Type B pancreatic cell (in vitro differentiated cells): ENCODE measurements at regions not wholly inside any gene's neighbourhood (a gene's known extent, or its start where the extent isn't known, plus 50 kb on each side); places are given as distances from the start of the nearest gene placed in this dataset.

Source experiments
- DNase-seq: peaks from one replicate; pipeline ENCODE4 v3.0.0; 2021; ENCODE audit warnings: mixed read lengths; ENCODE audit not compliant: unreplicated experiment; ENCODE audit errors: extremely low spot score
- H3K27ac Mint-ChIP-seq: 2 replicates; pipeline ENCODE4 v1.8.0; 2021; ENCODE audit warnings: mild to moderate bottlenecking, mixed read lengths
- H3K27me3 Mint-ChIP-seq: 2 replicates; pipeline ENCODE4 v1.8.0; 2021; ENCODE audit warnings: mixed read lengths
- H3K36me3 Mint-ChIP-seq: 2 replicates; pipeline ENCODE4 v1.8.0; 2021; ENCODE audit warnings: mixed read lengths
- H3K4me1 Mint-ChIP-seq: one replicate; pipeline ENCODE4 v1.8.0; 2021; ENCODE audit warnings: mixed read lengths; ENCODE audit not compliant: unreplicated experiment
- H3K4me3 Mint-ChIP-seq: 2 replicates; pipeline ENCODE4 v1.8.0; 2021; ENCODE audit warnings: mild to moderate bottlenecking, mixed read lengths
- H3K9me3 Mint-ChIP-seq: 2 replicates; pipeline ENCODE4 v1.8.0; 2021; ENCODE audit warnings: mixed read lengths
- TF ChIP-seq, protein P1 (sequence below): fragments of 200-600 bp; sonication (generic); conservative IDR thresholded peaks from 2 replicates; pipeline ENCODE4 v1.5.0; 2021; ENCODE audit warnings: antibody characterized with exemption, mild to moderate bottlenecking

DNA sequence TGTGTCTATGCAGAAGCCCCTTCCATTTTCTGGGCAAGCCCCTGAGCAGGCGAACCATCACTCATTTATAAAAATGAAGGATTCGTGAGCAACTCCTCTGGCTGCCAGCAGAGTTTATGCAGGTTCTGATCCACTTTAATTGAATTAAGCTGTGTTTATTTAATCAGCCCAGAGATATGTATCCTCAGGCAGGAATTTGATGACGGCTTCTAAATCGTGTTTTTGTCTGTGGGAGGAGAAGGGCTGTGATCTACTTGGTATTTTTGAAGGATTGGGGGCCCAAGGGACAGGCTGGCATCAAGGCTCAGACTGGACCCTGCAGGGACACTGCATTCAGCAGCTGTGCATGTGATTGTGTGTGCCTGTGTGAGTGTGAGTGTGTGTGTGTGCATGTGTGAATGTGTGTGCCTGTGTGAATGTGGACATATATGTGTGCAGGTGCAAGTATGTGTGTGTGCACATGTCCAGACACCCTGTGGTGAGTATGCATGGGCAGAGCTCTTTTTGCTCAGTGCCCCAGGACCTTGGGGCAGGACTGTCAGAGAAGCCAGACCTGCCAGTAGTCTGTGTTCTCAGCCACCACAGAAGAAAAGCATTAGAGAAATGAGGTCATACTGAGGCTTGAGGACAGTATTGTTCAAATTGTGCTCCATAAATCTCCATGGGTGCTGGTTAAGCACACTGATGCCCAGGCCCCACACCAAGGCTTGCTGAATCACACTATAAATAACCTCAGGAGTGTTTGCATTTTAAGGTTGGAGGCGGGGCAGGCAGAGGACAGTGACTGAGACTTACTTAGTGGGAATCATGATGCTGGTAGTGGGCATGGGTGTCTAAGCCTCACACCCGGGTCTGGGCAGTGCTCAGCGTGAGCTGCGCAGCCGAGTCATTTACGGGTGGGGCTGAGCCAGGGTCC is 164.0 kb downstream of the CARTPT start:
- peak overlapping the region; percentile 34 for H3K27ac Mint-ChIP-seq
- H3K4me1 Mint-ChIP-seq, result peaks cover 18% of the 10 kb centered on the region
- H3K9me3 Mint-ChIP-seq, result no peaks in the 10 kb centered on the region
- no peak overlapping the region for H3K4me3 Mint-ChIP-seq
- H3K27me3 Mint-ChIP-seq, result peaks cover 9% of the 10 kb centered on the region
- TF ChIP-seq, protein P1, sequence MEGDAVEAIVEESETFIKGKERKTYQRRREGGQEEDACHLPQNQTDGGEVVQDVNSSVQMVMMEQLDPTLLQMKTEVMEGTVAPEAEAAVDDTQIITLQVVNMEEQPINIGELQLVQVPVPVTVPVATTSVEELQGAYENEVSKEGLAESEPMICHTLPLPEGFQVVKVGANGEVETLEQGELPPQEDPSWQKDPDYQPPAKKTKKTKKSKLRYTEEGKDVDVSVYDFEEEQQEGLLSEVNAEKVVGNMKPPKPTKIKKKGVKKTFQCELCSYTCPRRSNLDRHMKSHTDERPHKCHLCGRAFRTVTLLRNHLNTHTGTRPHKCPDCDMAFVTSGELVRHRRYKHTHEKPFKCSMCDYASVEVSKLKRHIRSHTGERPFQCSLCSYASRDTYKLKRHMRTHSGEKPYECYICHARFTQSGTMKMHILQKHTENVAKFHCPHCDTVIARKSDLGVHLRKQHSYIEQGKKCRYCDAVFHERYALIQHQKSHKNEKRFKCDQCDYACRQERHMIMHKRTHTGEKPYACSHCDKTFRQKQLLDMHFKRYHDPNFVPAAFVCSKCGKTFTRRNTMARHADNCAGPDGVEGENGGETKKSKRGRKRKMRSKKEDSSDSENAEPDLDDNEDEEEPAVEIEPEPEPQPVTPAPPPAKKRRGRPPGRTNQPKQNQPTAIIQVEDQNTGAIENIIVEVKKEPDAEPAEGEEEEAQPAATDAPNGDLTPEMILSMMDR, result no peak
- DNase-seq, result no peak
- no peaks in the 10 kb centered on the region for H3K36me3 Mint-ChIP-seq

DNA sequence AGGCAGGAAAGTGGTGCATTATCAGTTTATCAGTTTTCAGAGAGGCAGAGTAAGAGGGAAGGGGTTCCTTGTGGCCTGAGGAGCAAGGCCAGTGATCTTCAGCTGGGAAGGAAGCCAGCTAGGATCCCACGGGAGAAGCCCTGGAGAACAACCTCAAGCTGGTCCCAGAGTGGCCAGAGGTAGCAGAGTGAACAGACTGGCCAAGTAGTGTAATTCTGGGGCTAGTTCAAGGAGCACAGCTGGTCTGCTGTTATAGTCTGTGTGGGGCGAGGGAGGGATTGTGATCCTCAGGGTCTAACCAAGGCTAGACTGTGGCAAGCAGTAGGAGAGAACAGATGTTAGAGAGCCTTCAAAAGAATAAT is 164.6 kb downstream of the CARTPT start:
- TF ChIP-seq, protein P1, result no peak
- Mint-ChIP-seq H3K9me3 (no peaks in the 10 kb centered on the region), H3K36me3 (no peaks in the 10 kb centered on the region), H3K27me3 (peaks cover 9% of the 10 kb centered on the region), H3K4me3 (no peak overlapping the region), H3K4me1 (peaks cover 18% of the 10 kb centered on the region), H3K27ac (no peak overlapping the region)
- no peak for DNase-seq

GRCh38 chr5:71884926-71885325 is 165.9 kb downstream of the CARTPT start:
- no peak for DNase-seq
- Mint-ChIP-seq H3K9me3 (no peaks in the 10 kb centered on the region), H3K27me3 (peaks cover 9% of the 10 kb centered on the region), H3K27ac (no peak overlapping the region), H3K36me3 (no peaks in the 10 kb centered on the region), H3K4me1 (peaks cover 18% of the 10 kb centered on the region), H3K4me3 (no peak overlapping the region)
- TF ChIP-seq, protein P1, result no peak

DNA sequence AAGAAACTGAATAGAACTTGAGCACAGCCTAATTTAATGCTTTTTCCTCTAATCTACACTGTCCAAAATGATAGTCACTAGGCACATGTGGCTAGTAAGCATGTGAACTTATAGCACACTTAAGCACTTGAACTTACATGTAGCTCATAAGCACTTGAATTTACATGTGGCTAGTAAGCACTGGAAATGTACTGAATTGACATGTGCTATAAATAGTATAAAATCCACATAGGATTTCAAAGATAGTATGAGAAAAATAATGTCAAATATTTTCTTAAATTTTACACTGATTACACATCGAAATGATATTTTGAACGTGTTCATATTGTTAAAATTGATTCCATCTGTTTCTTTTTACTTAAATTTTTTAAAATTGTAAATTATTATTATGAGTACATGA is 167.3 kb downstream of the CARTPT start:
- H3K4me3 Mint-ChIP-seq, result no peak overlapping the region
- H3K9me3 Mint-ChIP-seq, result peaks cover 3% of the 10 kb centered on the region
- peaks cover 6% of the 10 kb centered on the region for H3K27me3 Mint-ChIP-seq

DNA sequence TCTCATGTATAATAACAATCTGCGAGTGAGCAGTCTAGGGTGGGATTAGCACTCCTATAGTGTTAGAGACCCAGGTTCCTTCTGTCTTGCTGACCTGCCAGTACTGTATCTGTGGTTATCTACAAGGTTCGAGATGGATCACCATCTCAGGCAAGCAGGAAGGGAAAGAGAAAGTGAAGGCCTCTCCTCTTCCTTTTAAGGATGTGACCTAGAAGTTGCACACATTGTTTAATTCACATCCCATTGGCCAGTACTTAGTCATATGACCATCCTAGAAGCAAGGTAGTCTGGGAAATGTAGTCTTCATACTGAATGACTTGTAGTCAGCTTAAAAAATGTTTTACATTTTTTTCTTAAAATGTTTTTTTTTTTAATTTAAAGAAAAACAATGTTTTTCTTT is 168.6 kb downstream of the CARTPT start:
- DNase-seq, result no peak
- H3K4me1 Mint-ChIP-seq, result peaks cover 16% of the 10 kb centered on the region
- H3K4me3 Mint-ChIP-seq, result no peak overlapping the region
- no peaks in the 10 kb centered on the region for H3K36me3 Mint-ChIP-seq
- H3K9me3 Mint-ChIP-seq, result peaks cover 3% of the 10 kb centered on the region
- no peak overlapping the region for H3K27ac Mint-ChIP-seq
- TF ChIP-seq, protein P1, result no peak
- H3K27me3 Mint-ChIP-seq, result no peaks in the 10 kb centered on the region

More for the DNA sequence above, 167.3 kb downstream of the CARTPT start:
- H3K27ac Mint-ChIP-seq, result no peak overlapping the region
- TF ChIP-seq, protein P1, result no peak
- no peak for DNase-seq
- no peaks in the 10 kb centered on the region for H3K36me3 Mint-ChIP-seq
- peaks cover 5% of the 10 kb centered on the region for H3K4me1 Mint-ChIP-seq
